NCI-H526 (cell line): ENCODE measurements at regions not wholly inside any gene's neighbourhood (a gene's known extent, or its start where the extent isn't known, plus 50 kb on each side); places are given as distances from the start of the nearest gene placed in this dataset.

Experiments used
- DNase-seq, 2 experiments: peaks; one replicate each; lab custom pipeline; 2025; lab: John Stamatoyannopoulos, UW

GRCh38 chr20:46811224-46812084 is 83.2 kb upstream of the EYA2 start:
- DNase-seq, result peak; percentile 67 to 92

GRCh38 chr20:46814366-46815232 is 80.0 kb upstream of the EYA2 start:
- peak; percentile 59 to 60 for DNase-seq

GRCh38 chr20:46816097-46816496 is 78.5 kb upstream of the EYA2 start:
- no peak for DNase-seq

- no peak for DNase-seq
Measured at GRCh38 chr20:46816886-46817638, 77.6 kb upstream of the EYA2 start.

- peak in 1 of 2 experiments; percentile 30 for DNase-seq
Measured at GRCh38 chr20:46820682-46821081, 74.0 kb upstream of the EYA2 start.

GRCh38 chr20:46823271-46823751 is 71.3 kb upstream of the EYA2 start:
- no peak for DNase-seq

- no peak for DNase-seq
Measured at GRCh38 chr20:46823753-46824152, 70.9 kb upstream of the EYA2 start.

GRCh38 chr20:46826343-46826984 is 68.2 kb upstream of the EYA2 start:
- DNase-seq, result no peak

- no peak for DNase-seq
Measured at GRCh38 chr20:46827718-46828458, 66.8 kb upstream of the EYA2 start.

- DNase-seq, result no peak
Measured at GRCh38 chr20:46828471-46828870, 66.2 kb upstream of the EYA2 start.

- no peak for DNase-seq
Measured at GRCh38 chr20:46830886-46831632, 63.6 kb upstream of the EYA2 start.

- DNase-seq, result no peak
Measured at GRCh38 chr20:46831633-46832011, 63.0 kb upstream of the EYA2 start.

- DNase-seq, result no peak
Measured at GRCh38 chr20:46832555-46832954, 62.1 kb upstream of the EYA2 start.

- DNase-seq, result no peak
Measured at GRCh38 chr20:46833360-46833759, 61.3 kb upstream of the EYA2 start.

- DNase-seq, result peak; percentile 53 to 72
Measured at GRCh38 chr20:46835418-46835817, 59.2 kb upstream of the EYA2 start.

GRCh38 chr20:46837083-46837482 is 57.6 kb upstream of the EYA2 start:
- no peak for DNase-seq

GRCh38 chr20:46838011-46838410 is 56.6 kb upstream of the EYA2 start:
- DNase-seq, result peak; percentile 44 to 79

- DNase-seq, result no peak
Measured at GRCh38 chr20:46840054-46840729, 54.5 kb upstream of the EYA2 start.
